ENCODE measurements at regions not wholly inside any gene's neighbourhood (a gene's known extent, or its start where the extent isn't known, plus 50 kb on each side); places are given as distances from the start of the nearest gene placed in this dataset.
"Not testable (repeated sequence)": the region's sequence is repeated elsewhere in the genome, so short reads cannot be mapped to it uniquely, and the experiment has no call there.

GRCh38 chr5:138667782-138668331 lies 85.4 kb upstream of the CTNNA1 start:
- not testable (repeated sequence) for H4K20me1 ChIP-seq (ENCODE audit: insufficient read depth); H3F3A ChIP-seq (ENCODE audit: insufficient read depth, low read length, poor library complexity, severe bottlenecking); H3K9ac ChIP-seq (ENCODE audit: low read length); H3K9me3 ChIP-seq (ENCODE audit: low read length); H3K27me3 ChIP-seq (ENCODE audit: insufficient read depth, low read depth, low read length); H3K4me2 ChIP-seq (ENCODE audit: low read length); H3K27ac ChIP-seq (ENCODE audit: low read length); H2AFZ ChIP-seq (ENCODE audit: low read depth, low read length); H3K4me3 ChIP-seq (ENCODE audit: low read length); H3K36me3 ChIP-seq (ENCODE audit: insufficient read depth, low read length); H3K9me2 ChIP-seq (ENCODE audit: insufficient read depth, low read length); H3K79me2 ChIP-seq (replicated peaks; ENCODE audit: insufficient read depth, low read length)

DNA sequence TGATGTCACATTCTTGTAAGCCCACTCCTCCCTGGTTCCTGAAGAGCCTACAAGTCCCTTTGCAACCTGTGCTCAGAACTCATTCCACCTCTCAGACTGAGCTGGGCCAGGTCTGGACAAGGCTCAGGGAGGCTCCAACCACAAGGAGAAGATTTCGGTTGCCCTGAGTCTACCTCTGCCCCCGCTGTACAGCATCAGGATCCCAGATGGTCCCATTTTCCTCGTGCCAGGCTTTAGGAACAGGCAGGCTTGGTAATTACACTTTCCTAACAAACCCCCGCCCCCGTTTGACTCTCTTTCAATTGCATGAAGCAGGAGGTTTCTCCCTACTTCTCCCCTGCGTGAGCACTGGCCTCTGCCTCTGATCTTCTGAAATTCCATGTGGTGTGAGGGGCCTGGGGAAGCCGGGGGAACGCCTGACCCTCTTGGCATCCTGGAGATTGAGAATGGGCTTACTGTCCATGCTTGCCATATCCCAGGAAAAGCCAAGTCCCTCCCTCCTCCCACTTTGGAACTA lies 86.9 kb upstream of the CTNNA1 start:
- Histone ChIP-seq H3F3A (ENCODE audit: insufficient read depth, low read length, poor library complexity, severe bottlenecking) (no peaks in the 10 kb centered on the region), H3K9me2 (ENCODE audit: insufficient read depth, low read length) (no peaks in the 10 kb centered on the region), H3K27me3 (ENCODE audit: insufficient read depth, low read depth, low read length) (no peaks in the 10 kb centered on the region), H3K4me3 (ENCODE audit: low read length) (no peak overlapping the region), H3K27ac (ENCODE audit: low read length) (no peak overlapping the region), H3K79me2 (replicated peaks; ENCODE audit: insufficient read depth, low read length) (no peaks in the 10 kb centered on the region), H3K9me3 (ENCODE audit: low read length) (no peaks in the 10 kb centered on the region), H2AFZ (ENCODE audit: low read depth, low read length) (no peak overlapping the region), H3K9ac (ENCODE audit: low read length) (no peak overlapping the region), H3K36me3 (ENCODE audit: insufficient read depth, low read length) (no peaks in the 10 kb centered on the region), H4K20me1 (ENCODE audit: insufficient read depth) (no peaks in the 10 kb centered on the region), H3K4me2 (ENCODE audit: low read length) (no peak overlapping the region)
- TF ChIP-seq MXI1 (conservative IDR thresholded peaks at IDR 0.05; ENCODE audit: poor library complexity, severe bottlenecking), result no peak
- TF ChIP-seq EZH2 (IDR thresholded peaks at IDR 0.05; ENCODE audit: borderline replicate concordance, insufficient read depth, low read length, poor library complexity, severe bottlenecking), result no peak
- no peak for TF ChIP-seq RAD21 (conservative IDR thresholded peaks at IDR 0.05)
- TF ChIP-seq EP300 (conservative IDR thresholded peaks at IDR 0.05; ENCODE audit: poor library complexity, severe bottlenecking), result no peak
- no peak for TF ChIP-seq SMC3 (conservative IDR thresholded peaks at IDR 0.05; ENCODE audit: poor library complexity)
- TF ChIP-seq, protein P1, sequence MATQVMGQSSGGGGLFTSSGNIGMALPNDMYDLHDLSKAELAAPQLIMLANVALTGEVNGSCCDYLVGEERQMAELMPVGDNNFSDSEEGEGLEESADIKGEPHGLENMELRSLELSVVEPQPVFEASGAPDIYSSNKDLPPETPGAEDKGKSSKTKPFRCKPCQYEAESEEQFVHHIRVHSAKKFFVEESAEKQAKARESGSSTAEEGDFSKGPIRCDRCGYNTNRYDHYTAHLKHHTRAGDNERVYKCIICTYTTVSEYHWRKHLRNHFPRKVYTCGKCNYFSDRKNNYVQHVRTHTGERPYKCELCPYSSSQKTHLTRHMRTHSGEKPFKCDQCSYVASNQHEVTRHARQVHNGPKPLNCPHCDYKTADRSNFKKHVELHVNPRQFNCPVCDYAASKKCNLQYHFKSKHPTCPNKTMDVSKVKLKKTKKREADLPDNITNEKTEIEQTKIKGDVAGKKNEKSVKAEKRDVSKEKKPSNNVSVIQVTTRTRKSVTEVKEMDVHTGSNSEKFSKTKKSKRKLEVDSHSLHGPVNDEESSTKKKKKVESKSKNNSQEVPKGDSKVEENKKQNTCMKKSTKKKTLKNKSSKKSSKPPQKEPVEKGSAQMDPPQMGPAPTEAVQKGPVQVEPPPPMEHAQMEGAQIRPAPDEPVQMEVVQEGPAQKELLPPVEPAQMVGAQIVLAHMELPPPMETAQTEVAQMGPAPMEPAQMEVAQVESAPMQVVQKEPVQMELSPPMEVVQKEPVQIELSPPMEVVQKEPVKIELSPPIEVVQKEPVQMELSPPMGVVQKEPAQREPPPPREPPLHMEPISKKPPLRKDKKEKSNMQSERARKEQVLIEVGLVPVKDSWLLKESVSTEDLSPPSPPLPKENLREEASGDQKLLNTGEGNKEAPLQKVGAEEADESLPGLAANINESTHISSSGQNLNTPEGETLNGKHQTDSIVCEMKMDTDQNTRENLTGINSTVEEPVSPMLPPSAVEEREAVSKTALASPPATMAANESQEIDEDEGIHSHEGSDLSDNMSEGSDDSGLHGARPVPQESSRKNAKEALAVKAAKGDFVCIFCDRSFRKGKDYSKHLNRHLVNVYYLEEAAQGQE (IDR thresholded peaks at IDR 0.05; ENCODE audit: borderline replicate concordance), result no peak
- TF ChIP-seq, protein P2, sequence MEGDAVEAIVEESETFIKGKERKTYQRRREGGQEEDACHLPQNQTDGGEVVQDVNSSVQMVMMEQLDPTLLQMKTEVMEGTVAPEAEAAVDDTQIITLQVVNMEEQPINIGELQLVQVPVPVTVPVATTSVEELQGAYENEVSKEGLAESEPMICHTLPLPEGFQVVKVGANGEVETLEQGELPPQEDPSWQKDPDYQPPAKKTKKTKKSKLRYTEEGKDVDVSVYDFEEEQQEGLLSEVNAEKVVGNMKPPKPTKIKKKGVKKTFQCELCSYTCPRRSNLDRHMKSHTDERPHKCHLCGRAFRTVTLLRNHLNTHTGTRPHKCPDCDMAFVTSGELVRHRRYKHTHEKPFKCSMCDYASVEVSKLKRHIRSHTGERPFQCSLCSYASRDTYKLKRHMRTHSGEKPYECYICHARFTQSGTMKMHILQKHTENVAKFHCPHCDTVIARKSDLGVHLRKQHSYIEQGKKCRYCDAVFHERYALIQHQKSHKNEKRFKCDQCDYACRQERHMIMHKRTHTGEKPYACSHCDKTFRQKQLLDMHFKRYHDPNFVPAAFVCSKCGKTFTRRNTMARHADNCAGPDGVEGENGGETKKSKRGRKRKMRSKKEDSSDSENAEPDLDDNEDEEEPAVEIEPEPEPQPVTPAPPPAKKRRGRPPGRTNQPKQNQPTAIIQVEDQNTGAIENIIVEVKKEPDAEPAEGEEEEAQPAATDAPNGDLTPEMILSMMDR (IDR thresholded peaks at IDR 0.05; ENCODE audit: poor library complexity, severe bottlenecking), result no peak
- TF ChIP-seq POLR2AphosphoS5 (IDR thresholded peaks at IDR 0.05), result no peak
- no peak for TF ChIP-seq TAF1 (IDR thresholded peaks at IDR 0.05; ENCODE audit: low read depth)

DNA sequence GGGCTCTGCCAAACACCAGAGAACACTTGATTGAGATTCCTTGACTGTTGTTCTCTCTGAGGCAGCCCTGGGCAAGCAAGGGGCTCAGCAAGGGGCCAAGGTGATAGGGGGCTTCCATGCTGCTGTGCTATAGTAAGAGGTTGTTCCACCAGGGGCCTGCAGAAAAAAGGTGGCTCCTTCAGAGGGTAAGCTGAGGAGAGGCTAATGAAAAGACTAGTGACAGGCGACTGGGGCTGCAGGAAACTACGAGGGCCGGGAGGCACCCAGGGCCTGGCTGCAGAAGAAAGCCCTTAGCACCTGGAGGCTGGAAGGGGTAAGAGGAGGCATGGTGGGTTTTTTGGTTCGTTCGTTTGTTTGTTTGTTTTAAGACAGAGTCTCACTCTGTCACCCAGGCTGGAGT lies 88.0 kb upstream of the CTNNA1 start:
- Histone ChIP-seq H3K4me2 (ENCODE audit: low read length) (no peak overlapping the region), H2AFZ (ENCODE audit: low read depth, low read length) (no peak overlapping the region), H3K27me3 (ENCODE audit: insufficient read depth, low read depth, low read length) (no peaks in the 10 kb centered on the region), H4K20me1 (ENCODE audit: insufficient read depth) (no peaks in the 10 kb centered on the region), H3K9me3 (ENCODE audit: low read length) (no peaks in the 10 kb centered on the region), H3F3A (ENCODE audit: insufficient read depth, low read length, poor library complexity, severe bottlenecking) (no peaks in the 10 kb centered on the region), H3K27ac (ENCODE audit: low read length) (no peak overlapping the region), H3K4me3 (ENCODE audit: low read length) (no peak overlapping the region), H3K36me3 (ENCODE audit: insufficient read depth, low read length) (no peaks in the 10 kb centered on the region), H3K9me2 (ENCODE audit: insufficient read depth, low read length) (no peaks in the 10 kb centered on the region), H3K9ac (ENCODE audit: low read length) (no peak overlapping the region), H3K79me2 (replicated peaks; ENCODE audit: insufficient read depth, low read length) (no peaks in the 10 kb centered on the region)
- TF ChIP-seq MXI1 (conservative IDR thresholded peaks at IDR 0.05; ENCODE audit: poor library complexity, severe bottlenecking), result no peak

Data from neural cell (in vitro differentiated cells).